Peyer's patch (tissue), 4 donors: ENCODE measurements at regions not wholly inside any gene's neighbourhood (a gene's known extent, or its start where the extent isn't known, plus 50 kb on each side); places are given as distances from the start of the nearest gene placed in this dataset.

Source experiments
- CTCF ChIP-seq, 6 experiments: fragments of 450-650 bp in 4 of 6; fragments of 200-600 bp in 2 of 6; sonication (generic) in 1 of 6; IDR thresholded peaks; one replicate each; pipeline ENCODE4 v1.5.1; 2017 to 2019; ENCODE audit warnings: antibody characterized with exemption in 6 of 6, mild to moderate bottlenecking in 3 of 6, moderate library complexity in 1 of 6
- POLR2A ChIP-seq, 2 donors: fragments of 450-650 bp; IDR thresholded peaks; one replicate each; pipeline ENCODE4 v1.5.1; 2017; ENCODE audit warnings: antibody characterized with exemption in 2 of 2, mild to moderate bottlenecking in 2 of 2, moderate library complexity in 2 of 2

GRCh38 chr16:86427433-86427851, 82.9 kb upstream of the FOXF1 start:
- no peak for TF ChIP-seq POLR2A (IDR thresholded peaks at IDR 0.05)
- no peak for TF ChIP-seq CTCF (IDR thresholded peaks at IDR 0.05)
